ENCODE measurements at regions not wholly inside any gene's neighbourhood (a gene's known extent, or its start where the extent isn't known, plus 50 kb on each side); places are given as distances from the start of the nearest gene placed in this dataset.

DNA sequence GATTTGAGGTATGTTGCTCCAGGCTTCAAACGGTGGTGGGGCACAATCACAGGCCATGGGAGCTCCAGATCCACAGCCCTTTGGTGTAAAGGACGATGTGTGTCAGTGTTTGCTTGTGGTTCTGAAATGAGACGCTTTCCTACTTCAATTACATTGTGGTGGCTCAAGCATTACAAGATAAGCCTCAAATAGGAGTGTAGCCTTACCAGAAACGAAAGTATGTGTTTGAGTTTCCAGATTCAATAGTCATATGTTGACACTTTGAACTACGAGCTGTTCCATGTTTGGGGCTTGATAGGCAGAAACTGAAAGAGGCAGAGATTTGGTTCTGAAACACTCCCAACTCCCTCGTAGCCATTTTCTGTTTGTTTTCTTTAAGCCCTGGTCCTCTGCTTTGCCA, 187.1 kb downstream of the MYLK4 start:
- DNase-seq (ENCODE audit: low read depth in 4 of 4, low spot score in 3 of 4) = no peak

DNA sequence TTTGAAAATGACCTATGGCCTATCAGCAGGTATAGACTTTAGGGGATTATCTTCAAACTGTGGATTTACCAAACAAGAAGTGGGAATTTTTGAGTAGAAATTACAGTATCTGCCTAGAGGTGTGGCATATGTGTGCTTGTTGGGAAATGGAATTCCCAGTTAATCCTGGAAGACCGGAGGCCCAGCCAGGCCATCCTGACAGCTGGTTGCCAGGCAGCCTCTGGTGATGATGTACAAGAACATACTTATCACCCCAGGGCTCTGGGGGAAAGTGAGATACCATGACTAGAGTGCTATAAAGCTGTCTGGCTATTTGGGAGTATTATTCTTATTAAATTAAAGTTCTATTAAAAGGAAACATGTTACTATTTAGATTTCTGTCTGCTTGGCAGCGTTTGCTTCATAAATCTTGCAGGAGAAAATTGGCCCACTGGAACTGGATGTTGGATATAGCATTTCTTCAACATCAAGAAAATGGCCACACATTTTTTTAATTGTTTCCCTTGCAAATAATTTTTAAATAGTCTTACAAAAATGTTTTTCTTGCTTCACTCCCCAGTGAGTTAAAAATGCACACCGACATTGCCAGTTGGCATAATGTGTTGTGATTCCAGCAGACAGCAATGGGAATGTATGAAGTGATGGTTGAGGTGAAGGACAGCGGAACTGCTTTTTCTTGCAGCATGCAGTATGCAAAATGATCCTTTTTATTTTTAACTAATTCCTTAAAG, 187.8 kb downstream of the MYLK4 start:
- DNase-seq (ENCODE audit: low read depth in 4 of 4, low spot score in 3 of 4) = no peak

DNA sequence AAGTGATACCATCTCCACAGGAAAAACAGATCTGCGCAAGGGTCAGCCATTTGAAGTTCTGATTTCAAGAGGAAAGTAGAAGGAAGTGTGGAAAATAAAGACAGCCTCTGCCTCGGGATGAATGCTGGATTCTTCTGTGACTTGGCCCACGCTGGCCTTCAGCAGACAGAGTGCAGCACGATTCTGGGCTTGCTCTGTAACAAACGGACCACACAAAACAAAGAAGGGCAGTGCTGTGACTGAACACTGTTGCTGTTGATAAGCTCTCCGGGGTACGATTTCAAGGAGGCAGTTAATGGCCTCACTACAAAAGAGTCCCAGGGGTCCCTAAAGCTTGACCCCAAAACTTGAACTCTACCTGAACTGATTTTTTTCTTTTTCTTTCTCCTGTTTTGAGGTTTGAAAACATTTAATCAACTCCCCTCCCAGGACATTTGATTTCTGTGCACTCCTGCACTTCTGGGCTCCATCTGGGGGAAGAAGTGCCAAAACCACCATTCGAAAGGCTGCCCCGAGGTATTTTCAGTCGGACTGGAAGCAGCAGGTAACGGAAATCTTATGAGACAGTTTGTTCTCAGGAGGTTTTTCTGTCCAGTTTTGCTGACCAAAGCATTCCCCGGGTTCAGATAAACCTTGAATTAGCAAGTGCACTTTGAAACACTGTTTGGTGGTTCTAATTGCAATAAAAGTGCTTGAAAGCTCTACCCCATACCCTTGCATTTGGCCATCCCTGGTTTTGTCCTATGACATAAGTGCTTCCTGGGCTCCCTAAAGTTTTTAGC, 189.6 kb downstream of the MYLK4 start:
- DNase-seq (ENCODE audit: low read depth in 4 of 4, low spot score in 3 of 4) = no peak

DNA sequence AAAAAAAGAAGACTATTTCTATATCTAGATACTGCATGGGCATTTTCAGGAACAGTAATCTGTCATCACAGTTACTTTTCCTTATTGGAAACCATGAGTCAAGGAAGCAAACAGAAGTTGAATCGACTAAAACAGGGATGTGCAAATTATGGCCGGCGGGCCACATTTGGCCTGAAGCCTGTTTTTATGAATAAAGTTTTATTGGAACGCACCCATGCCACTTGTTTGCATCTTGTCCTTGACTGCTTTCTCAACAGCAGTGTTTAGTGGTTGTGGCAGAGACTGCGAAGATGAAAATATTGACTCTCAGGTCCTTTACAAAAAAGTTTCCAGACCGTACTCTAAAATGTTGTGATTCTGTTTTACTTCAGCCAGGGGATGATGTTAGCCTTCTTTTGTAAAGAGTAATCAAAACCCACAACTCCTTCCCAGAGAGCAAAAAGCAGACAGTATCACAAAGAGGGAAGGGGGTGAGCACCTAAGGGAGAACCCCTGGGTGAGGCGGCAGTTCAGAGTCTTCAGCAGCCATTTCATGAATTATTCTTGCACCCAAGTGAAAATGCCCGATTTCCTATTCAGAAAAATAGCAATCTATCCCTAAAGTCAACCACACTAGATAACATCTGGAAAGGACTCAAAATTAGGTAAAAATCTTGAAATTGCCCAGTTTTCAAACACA, 190.4 kb downstream of the MYLK4 start:
- no peak for DNase-seq (ENCODE audit: low read depth in 4 of 4, low spot score in 3 of 4)

- peak in 3 of 4 donors; percentile 45 to 73 (median 62) for DNase-seq (ENCODE audit: low read depth in 4 of 4, low spot score in 3 of 4)
Observed at GRCh38 chr6:2558861-2559801, 191.6 kb downstream of the MYLK4 start.

DNA sequence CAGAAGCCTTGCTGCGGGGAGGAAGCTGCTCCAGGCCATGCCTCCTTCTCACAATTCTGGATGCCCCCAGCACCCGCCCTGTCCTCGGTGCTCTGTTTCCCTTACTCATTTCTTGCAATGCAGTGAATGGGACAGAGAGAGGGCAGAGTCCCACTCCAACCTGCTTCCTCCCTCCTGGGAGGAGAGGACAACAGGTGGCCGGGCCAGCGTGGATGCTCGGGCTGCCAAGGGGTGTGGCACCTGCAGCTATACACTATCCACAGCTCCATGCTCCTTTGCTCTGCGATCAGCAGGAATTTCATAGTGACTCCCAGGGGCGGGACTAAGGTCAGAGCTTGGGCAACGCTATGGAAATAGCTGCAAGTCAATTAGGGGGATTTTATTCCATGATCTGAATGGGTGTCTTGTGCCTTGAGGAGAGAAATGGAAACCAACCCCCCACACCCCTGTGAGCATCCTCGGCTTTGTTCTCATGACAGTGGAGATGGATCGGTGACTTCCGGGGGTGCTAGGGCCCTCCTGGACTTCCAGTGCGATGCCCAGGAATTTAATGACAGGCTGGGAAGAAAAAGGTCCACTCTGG, 192.5 kb downstream of the MYLK4 start:
- DNase-seq (ENCODE audit: low read depth in 4 of 4, low spot score in 3 of 4) = no peak

- DNase-seq (ENCODE audit: low read depth in 4 of 4, low spot score in 3 of 4) = no peak
Observed at GRCh38 chr6:2557181-2557720, 193.5 kb downstream of the MYLK4 start.

DNA sequence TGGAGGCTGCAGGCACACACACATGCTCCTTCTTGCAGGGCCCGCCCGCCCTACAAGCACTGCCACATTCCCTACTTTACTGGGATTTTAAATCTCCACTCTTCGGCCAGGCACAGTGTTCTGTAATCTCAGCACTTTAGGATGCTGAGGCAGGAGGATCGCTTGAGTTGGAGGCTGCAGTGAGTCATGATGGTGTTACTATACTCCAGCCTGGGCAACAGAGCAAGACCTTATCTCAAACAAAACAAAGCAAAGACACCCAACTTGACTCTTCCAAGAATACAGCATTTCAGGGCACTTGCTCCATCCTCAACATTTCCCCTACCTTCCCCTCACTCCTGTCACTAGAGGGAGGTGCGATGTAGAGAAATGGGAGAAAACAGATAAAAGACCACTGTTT, 194.0 kb downstream of the MYLK4 start:
- no peak for DNase-seq (ENCODE audit: low read depth in 4 of 4, low spot score in 3 of 4)

DNA sequence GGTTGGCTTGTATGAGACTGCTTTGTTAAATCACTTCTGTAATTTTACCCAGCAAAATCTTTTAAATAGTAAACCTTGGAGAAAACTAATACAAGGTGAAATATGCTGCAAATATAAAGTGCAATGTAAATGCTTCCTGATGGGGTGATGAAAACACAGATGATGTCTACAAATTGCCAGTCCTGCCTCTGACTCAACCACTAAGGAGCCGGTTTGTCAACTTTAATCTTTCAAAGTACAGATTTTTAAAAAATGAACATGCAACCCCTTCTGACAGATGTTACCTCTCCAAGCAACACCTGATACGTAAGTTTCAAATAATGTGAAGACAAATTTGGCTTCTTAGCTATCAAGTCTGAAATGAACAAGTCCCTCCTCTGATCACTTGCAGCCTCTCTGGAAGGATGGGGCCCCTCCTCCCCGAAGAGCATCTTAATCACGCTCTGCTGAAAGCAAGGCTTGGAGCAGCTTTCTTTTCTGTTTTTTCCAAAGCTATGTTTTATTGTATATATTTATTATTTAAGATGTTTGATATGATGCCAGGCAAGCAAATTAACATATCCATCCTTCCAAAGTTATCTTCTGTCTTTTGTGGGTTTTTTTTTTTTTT, 196.0 kb downstream of the MYLK4 start:
- no peak for DNase-seq (ENCODE audit: low read depth in 4 of 4, low spot score in 3 of 4)

DNA sequence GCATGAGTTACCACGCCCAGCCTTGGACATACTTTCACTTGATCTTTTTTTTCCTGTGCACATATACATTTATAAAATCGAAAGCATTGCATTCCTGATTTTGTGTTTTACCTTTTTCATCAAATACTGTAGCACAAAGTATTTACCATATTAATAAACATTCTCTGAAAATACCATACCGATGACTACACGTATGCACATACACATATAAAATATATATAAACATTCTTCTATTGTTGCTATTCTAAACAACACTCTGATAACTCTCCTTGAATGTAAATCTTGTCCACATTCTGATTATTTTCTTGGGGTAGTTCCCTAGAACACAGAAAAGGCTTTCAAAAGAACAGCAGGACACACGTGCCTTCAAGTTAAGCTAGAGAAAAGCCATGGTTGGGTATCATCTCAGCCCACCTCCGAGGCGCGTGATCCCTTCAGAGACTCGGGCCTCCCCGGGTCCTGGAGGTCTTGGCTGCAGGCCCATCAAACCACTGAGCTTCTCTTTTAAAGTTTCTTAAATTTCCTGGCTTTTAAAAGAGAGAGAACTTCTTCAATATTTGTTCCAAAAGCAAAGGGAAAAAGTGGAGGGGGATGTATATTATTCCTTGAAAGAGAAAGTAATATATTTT, 198.1 kb downstream of the MYLK4 start:
- DNase-seq (ENCODE audit: low read depth in 4 of 4, low spot score in 3 of 4) = no peak

- DNase-seq (ENCODE audit: low read depth in 4 of 4, low spot score in 3 of 4) = no peak
Observed at GRCh38 chr6:2551705-2552104, 199.0 kb downstream of the MYLK4 start.

GRCh38 chr6:2550247-2550646, 200.5 kb downstream of the MYLK4 start:
- no peak for DNase-seq (ENCODE audit: low read depth in 4 of 4, low spot score in 3 of 4)

DNA sequence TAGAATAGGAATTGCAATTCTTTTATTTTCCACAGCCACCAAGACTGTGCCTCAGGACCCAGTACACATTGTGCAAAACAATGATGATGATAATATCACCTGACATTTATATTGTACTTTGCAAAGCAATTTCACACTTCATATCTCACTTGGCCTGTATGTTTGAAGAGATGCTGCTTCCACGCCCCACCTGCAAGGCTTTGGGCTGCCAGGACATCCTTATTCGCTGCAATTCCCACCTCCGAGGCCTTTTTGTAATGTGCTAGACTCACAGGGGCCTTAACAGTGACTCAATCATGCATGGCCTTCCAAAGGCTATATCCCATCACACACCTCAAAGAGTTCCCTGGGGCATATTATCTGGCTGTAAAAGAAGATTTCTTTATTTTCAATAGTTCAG, 200.9 kb downstream of the MYLK4 start:
- DNase-seq (ENCODE audit: low read depth in 4 of 4, low spot score in 3 of 4) = no peak

- no peak for DNase-seq (ENCODE audit: low read depth in 4 of 4, low spot score in 3 of 4)
Observed at GRCh38 chr6:2547355-2547754, 203.4 kb downstream of the MYLK4 start.

DNA sequence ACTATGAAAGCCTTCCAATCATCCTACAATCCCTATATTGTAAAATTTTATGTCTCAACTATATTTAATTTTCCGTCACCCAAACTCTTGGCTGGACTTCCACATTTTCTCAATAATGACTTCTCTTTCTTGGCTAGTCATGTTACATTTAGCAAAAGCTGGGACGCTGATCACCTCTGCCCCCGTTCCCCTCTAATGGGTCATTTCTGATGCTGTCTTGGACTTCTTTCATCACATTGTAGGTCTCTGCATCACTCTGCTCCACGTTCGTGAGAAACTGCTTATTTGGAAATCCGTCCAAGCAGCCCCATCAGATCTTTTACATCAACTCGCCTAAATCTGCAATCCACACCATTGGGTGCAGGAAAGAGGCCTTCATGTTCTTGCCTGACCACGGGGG, 203.8 kb downstream of the MYLK4 start:
- no peak for DNase-seq (ENCODE audit: low read depth in 4 of 4, low spot score in 3 of 4)

GRCh38 chr6:2545383-2546038, 205.2 kb downstream of the MYLK4 start:
- no peak for DNase-seq (ENCODE audit: low read depth in 4 of 4, low spot score in 3 of 4)

DNA sequence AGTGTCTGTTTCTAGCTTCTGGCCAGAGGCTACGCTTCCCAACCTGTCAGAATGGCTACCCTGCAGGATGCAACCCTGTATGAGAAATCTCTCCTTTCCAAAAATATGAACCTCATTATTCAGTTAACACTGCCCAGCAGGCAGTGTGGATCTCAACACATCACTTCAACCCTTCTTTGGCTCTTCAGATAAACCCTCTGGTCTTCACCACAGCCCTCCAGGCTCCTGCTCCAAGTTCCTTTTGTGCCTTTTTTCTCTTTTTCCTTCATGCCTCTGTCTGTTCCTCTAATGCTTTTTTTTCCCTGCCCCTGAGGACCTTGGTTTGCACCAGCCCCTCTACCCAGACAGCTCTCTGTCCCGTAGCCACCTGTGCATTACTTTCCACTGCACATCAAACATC, 207.4 kb downstream of the MYLK4 start:
- DNase-seq (ENCODE audit: low read depth in 4 of 4, low spot score in 3 of 4) = no peak

GRCh38 chr6:2542858-2543218, 207.9 kb downstream of the MYLK4 start:
- DNase-seq (ENCODE audit: low read depth in 4 of 4, low spot score in 3 of 4) = no peak

Data from right renal pelvis (tissue), 4 donors.